ENCODE measurements at regions not wholly inside any gene's neighbourhood (a gene's known extent, or its start where the extent isn't known, plus 50 kb on each side); places are given as distances from the start of the nearest gene placed in this dataset.

DNA sequence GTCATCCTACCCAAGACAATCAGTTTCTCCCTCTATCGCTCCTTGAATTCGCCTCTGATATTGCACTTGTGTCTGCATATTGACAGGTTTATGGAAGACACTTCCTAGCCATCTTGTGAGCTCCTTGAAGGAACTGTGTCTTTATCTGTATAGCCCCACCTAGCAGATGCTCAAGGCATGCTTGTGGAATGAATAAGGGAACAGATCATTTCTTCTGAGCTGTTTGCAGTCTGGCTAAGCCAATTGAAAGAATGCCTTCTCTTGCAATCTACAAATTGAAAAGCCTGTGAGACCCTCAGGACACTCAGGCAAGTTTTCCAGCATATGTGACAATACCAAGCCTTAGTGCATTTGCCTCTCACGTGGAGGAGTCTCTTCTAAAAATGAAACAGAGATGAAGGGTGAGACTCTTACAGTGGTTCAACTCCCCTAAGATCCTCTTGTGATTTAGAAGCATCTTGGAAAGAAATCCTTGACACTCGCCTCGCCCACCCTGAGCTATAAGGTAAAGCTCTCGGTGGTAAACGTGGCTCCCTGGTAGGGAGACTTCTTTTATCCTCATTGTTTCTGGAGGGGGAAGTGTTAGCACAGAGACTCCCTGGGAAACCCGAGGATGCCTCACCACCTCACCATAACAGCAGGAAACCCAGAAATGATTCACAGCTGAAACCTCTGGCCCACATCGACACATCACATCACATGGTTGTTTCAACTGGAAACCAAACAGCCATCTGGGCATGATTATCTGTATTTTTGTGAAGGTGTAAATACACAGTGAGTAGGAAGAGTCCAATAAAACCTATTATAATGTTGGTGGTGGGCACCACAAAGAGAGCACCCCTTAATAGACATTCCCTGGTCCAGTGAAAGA, 112.3 kb upstream of the BCL2L14 start:
- DNase-seq (ENCODE audit: low read depth), result peak; percentile 85
- TF ChIP-seq, protein P1, sequence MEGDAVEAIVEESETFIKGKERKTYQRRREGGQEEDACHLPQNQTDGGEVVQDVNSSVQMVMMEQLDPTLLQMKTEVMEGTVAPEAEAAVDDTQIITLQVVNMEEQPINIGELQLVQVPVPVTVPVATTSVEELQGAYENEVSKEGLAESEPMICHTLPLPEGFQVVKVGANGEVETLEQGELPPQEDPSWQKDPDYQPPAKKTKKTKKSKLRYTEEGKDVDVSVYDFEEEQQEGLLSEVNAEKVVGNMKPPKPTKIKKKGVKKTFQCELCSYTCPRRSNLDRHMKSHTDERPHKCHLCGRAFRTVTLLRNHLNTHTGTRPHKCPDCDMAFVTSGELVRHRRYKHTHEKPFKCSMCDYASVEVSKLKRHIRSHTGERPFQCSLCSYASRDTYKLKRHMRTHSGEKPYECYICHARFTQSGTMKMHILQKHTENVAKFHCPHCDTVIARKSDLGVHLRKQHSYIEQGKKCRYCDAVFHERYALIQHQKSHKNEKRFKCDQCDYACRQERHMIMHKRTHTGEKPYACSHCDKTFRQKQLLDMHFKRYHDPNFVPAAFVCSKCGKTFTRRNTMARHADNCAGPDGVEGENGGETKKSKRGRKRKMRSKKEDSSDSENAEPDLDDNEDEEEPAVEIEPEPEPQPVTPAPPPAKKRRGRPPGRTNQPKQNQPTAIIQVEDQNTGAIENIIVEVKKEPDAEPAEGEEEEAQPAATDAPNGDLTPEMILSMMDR (IDR thresholded peaks at IDR 0.05; ENCODE audit: insufficient read depth, low read depth, low read length), result peak; percentile 10
- no peak overlapping the region for H3K4me3 ChIP-seq (ENCODE audit: low read depth, low read length)

DNA sequence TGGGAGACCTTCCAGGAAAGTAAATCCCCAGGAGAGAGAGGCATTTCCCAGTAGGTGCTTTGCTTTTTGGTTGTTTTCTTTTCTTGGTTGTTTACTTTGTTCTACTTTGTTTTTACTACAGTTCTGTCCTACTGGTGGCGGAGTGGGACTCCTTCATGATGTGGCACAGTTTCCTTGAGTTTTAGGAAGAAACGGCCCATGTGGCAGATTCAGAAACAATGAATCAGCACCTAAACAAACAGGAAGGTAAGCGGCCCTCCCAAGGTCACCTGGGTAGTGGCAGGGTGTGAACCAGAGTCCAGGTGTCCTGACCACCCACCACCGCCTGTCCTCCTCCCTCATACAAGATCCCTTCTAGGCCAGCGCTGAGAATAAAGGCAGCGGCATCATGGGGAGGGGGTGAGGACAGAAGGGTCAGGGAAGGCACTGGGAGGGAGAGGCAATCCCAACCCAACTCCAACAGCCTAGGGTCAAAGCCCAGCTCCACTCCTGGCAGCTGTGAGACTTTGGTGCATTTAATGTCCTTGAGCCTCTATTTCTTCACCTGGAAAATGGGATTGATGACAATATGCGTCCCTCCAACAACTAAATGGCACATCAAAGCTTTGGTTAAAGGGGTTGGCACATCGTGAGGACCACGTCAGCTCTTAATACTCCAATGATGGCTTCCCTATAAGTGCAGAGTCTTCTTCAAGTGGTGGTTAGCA, 111.5 kb upstream of the BCL2L14 start:
- DNase-seq (ENCODE audit: low read depth), result peak; percentile 32
- no peak overlapping the region for H3K4me3 ChIP-seq (ENCODE audit: low read depth, low read length)
- TF ChIP-seq, protein P1 (IDR thresholded peaks at IDR 0.05; ENCODE audit: insufficient read depth, low read depth, low read length), result no peak

DNA sequence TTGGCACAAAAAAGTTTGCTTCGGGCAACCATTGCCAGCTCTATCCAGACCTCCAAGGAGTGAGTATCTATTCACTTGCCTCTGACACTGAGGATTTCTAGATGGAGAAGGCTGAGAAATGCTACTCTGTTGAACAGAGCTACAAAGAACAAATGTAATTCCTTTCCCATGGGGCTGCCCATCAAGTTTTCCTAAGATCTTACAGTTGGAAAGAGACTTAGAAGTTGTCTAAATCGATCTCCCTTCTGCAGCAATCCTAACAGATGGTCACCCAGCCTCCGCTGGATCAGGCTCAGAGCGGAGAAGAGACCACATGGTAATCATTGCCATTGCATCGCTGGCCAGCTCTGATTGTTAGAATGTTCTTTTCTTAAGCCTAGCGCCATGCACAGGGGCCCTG, 110.1 kb upstream of the BCL2L14 start:
- H3K4me3 ChIP-seq (ENCODE audit: low read depth, low read length), result no peak overlapping the region
- TF ChIP-seq, protein P1 (IDR thresholded peaks at IDR 0.05; ENCODE audit: insufficient read depth, low read depth, low read length), result no peak
- no peak for DNase-seq (ENCODE audit: low read depth)

DNA sequence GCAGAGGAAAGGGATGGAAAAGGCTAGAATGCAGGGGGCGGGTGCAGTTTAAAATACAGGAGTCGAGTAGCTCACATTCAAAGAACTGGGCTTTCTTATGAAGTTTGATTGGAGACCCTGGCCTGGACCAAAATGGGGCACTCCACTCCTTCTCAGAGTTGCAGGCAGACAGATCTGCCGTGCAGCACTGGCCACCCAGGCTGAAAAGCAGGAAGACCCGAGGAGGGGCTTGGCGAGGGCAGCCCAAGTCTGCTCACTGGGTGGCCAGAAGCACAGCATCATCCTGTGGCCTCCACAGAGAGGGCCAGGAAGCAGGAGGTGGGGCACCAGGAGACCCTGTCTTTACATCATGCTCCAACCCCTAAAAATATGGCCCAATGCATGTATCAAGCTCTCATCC, 109.1 kb upstream of the BCL2L14 start:
- no peak for DNase-seq (ENCODE audit: low read depth)
- no peak overlapping the region for H3K4me3 ChIP-seq (ENCODE audit: low read depth, low read length)
- TF ChIP-seq, protein P1 (IDR thresholded peaks at IDR 0.05; ENCODE audit: insufficient read depth, low read depth, low read length), result no peak

DNA sequence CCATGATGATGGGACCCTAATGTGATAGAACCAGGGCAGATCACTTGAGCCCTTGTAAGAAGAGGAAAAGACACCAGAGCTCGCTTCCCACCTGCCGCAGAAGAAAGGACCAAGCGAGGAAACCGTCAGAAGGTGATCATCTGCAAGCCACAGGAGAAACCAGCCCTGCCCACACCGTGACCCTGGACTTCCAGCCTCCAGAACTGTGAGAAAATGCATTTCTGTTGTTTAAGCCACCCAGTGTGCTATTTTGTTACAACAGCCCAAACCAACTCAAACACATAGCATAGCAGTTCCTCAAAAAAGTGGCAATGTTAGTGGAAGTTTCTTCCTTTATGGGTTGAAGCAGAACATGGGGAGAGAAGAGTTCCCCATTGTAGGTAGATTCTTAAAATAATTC, 107.9 kb upstream of the BCL2L14 start:
- TF ChIP-seq, protein P1 (IDR thresholded peaks at IDR 0.05; ENCODE audit: insufficient read depth, low read depth, low read length), result no peak
- no peak overlapping the region for H3K4me3 ChIP-seq (ENCODE audit: low read depth, low read length)
- no peak for DNase-seq (ENCODE audit: low read depth)

DNA sequence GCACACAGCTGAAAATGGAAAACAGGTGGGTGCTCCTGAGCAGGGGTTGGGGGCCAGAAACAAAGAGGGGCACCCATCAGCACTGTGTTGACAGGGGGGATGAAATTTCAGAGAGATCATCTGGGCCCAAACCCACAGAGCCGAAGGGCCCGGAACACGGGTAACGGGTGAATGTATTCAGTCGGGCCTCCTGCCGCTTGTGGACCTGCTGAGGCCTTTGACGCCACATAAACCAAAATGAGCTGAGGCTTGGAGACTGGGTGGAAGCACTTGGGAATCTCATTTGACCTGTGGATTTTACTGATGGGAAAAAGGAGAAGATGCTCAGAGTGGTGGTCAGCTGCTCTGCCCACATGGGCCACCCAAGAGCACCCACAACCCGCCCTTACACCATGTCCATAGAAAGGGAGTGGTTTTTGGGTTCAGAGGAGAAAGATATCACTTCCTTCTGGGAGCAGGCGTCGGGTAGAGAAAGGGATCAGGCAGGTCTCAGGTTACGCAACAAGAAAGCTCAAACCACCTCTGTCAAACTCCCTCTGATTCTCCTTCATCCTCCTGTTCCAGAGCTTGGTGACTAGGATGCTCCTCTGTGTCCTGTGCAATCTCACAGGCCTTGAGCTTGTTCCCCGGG, 106.8 kb upstream of the BCL2L14 start:
- TF ChIP-seq, protein P1 (IDR thresholded peaks at IDR 0.05; ENCODE audit: insufficient read depth, low read depth, low read length), result no peak
- no peak for DNase-seq (ENCODE audit: low read depth)
- H3K4me3 ChIP-seq (ENCODE audit: low read depth, low read length), result no peak overlapping the region
